ENCODE measurements at regions not wholly inside any gene's neighbourhood (a gene's known extent, or its start where the extent isn't known, plus 50 kb on each side); places are given as distances from the start of the nearest gene placed in this dataset.

GRCh38 chr14:62303437-62303836, 541.2 kb downstream of the SNAPC1 start:
- H3K27me3 ChIP-seq (ENCODE audit: control insufficient read depth in 1 of 2, insufficient read depth in 1 of 2, low read length in 2 of 2): no peaks in the 10 kb centered on the region
- H3K9me3 ChIP-seq (ENCODE audit: control insufficient read depth, low read length): no peaks in the 10 kb centered on the region
- H3K18ac ChIP-seq (ENCODE audit: low read depth in 1 of 2, low read length in 2 of 2): no peak overlapping the region
- H3K36me3 ChIP-seq (ENCODE audit: control insufficient read depth in 1 of 2, insufficient read depth in 2 of 2, low read depth in 1 of 2, low read length in 2 of 2): no peaks in the 10 kb centered on the region
- WGBS: 100% methylated on average over 2 of the region's 4 CpGs
- DNase-seq: no peak
- H2BK12ac ChIP-seq (ENCODE audit: low read length in 2 of 2): no peak overlapping the region
- H3K4me3 ChIP-seq (ENCODE audit: insufficient read depth in 1 of 2, low read depth in 1 of 2, low read length in 2 of 2): no peak overlapping the region
- no peak overlapping the region for H4K91ac ChIP-seq (ENCODE audit: low read length)
- H4K8ac ChIP-seq (ENCODE audit: low read length): no peak overlapping the region
- H3K14ac ChIP-seq (ENCODE audit: low read length in 2 of 2): no peak overlapping the region
- H2BK15ac ChIP-seq (ENCODE audit: low read depth, poor library complexity, severe bottlenecking): no peak overlapping the region
- no peaks in the 10 kb centered on the region for H3K79me1 ChIP-seq (replicated peaks; ENCODE audit: low read length, poor library complexity, severe bottlenecking)
- no peak overlapping the region for H2BK5ac ChIP-seq (ENCODE audit: low read depth, low read length, poor library complexity, severe bottlenecking)
- no peak overlapping the region for H3K4ac ChIP-seq (ENCODE audit: low read depth in 1 of 2, low read length in 2 of 2)
- no peak overlapping the region for H3K4me2 ChIP-seq (ENCODE audit: low read length, poor library complexity, severe bottlenecking)
- no peaks in the 10 kb centered on the region for H3K4me1 ChIP-seq (ENCODE audit: control insufficient read depth, insufficient read depth, low read depth, low read length)
- H3K9ac ChIP-seq (ENCODE audit: low read length): no peak overlapping the region
- no peak overlapping the region for H2AK5ac ChIP-seq (ENCODE audit: low read length, severe bottlenecking)
- H2AFZ ChIP-seq (ENCODE audit: low read depth, low read length): no peak overlapping the region
- H2BK120ac ChIP-seq (ENCODE audit: low read depth, low read length): no peak overlapping the region
- no peak overlapping the region for H3K23ac ChIP-seq (ENCODE audit: low read length in 2 of 2)
- no peak overlapping the region for H3K27ac ChIP-seq (ENCODE audit: low read length, poor library complexity, severe bottlenecking)

GRCh38 chr14:62304257-62304656, 542.0 kb downstream of the SNAPC1 start:
- H3K4ac ChIP-seq (ENCODE audit: low read depth in 1 of 2, low read length in 2 of 2): no peak overlapping the region
- no peak overlapping the region for H3K23ac ChIP-seq (ENCODE audit: low read length in 2 of 2)
- no peaks in the 10 kb centered on the region for H3K27me3 ChIP-seq (ENCODE audit: control insufficient read depth in 1 of 2, insufficient read depth in 1 of 2, low read length in 2 of 2)
- no peak overlapping the region for H4K8ac ChIP-seq (ENCODE audit: low read length)
- H2AK5ac ChIP-seq (ENCODE audit: low read length, severe bottlenecking): no peak overlapping the region
- H3K18ac ChIP-seq (ENCODE audit: low read depth in 1 of 2, low read length in 2 of 2): no peak overlapping the region
- H3K36me3 ChIP-seq (ENCODE audit: control insufficient read depth in 1 of 2, insufficient read depth in 2 of 2, low read depth in 1 of 2, low read length in 2 of 2): no peaks in the 10 kb centered on the region
- WGBS: 78% methylated on average over 3 of the region's 3 CpGs
- H3K9me3 ChIP-seq (ENCODE audit: control insufficient read depth, low read length): no peaks in the 10 kb centered on the region
- no peak overlapping the region for H2BK120ac ChIP-seq (ENCODE audit: low read depth, low read length)
- no peak overlapping the region for H3K4me2 ChIP-seq (ENCODE audit: low read length, poor library complexity, severe bottlenecking)
- no peak for DNase-seq
- H3K27ac ChIP-seq (ENCODE audit: low read length, poor library complexity, severe bottlenecking): no peak overlapping the region
- no peak overlapping the region for H3K9ac ChIP-seq (ENCODE audit: low read length)
- H2BK5ac ChIP-seq (ENCODE audit: low read depth, low read length, poor library complexity, severe bottlenecking): no peak overlapping the region
- H2AFZ ChIP-seq (ENCODE audit: low read depth, low read length): no peak overlapping the region
- no peaks in the 10 kb centered on the region for H3K79me1 ChIP-seq (replicated peaks; ENCODE audit: low read length, poor library complexity, severe bottlenecking)
- no peak overlapping the region for H2BK15ac ChIP-seq (ENCODE audit: low read depth, poor library complexity, severe bottlenecking)
- no peak overlapping the region for H3K4me3 ChIP-seq (ENCODE audit: insufficient read depth in 1 of 2, low read depth in 1 of 2, low read length in 2 of 2)
- H3K14ac ChIP-seq (ENCODE audit: low read length in 2 of 2): no peak overlapping the region
- no peak overlapping the region for H4K91ac ChIP-seq (ENCODE audit: low read length)
- H2BK12ac ChIP-seq (ENCODE audit: low read length in 2 of 2): no peak overlapping the region
- H3K4me1 ChIP-seq (ENCODE audit: control insufficient read depth, insufficient read depth, low read depth, low read length): no peaks in the 10 kb centered on the region

GRCh38 chr14:62307844-62308243, 545.6 kb downstream of the SNAPC1 start:
- Histone ChIP-seq H3K27me3 (ENCODE audit: control insufficient read depth in 1 of 2, insufficient read depth in 1 of 2, low read length in 2 of 2) (no peaks in the 10 kb centered on the region), H3K9me3 (ENCODE audit: control insufficient read depth, low read length) (no peaks in the 10 kb centered on the region), H3K18ac (ENCODE audit: low read depth in 1 of 2, low read length in 2 of 2) (no peak overlapping the region), H4K91ac (ENCODE audit: low read length) (no peak overlapping the region), H3K27ac (ENCODE audit: low read length, poor library complexity, severe bottlenecking) (no peak overlapping the region), H2BK120ac (ENCODE audit: low read depth, low read length) (no peak overlapping the region), H3K23ac (ENCODE audit: low read length in 2 of 2) (no peak overlapping the region), H3K4me1 (ENCODE audit: control insufficient read depth, insufficient read depth, low read depth, low read length) (no peaks in the 10 kb centered on the region), H3K14ac (ENCODE audit: low read length in 2 of 2) (no peak overlapping the region), H2BK15ac (ENCODE audit: low read depth, poor library complexity, severe bottlenecking) (no peak overlapping the region), H3K4ac (ENCODE audit: low read depth in 1 of 2, low read length in 2 of 2) (no peak overlapping the region), H3K79me1 (replicated peaks; ENCODE audit: low read length, poor library complexity, severe bottlenecking) (no peaks in the 10 kb centered on the region), H2AK5ac (ENCODE audit: low read length, severe bottlenecking) (no peak overlapping the region), H2BK12ac (ENCODE audit: low read length in 2 of 2) (no peak overlapping the region), H3K4me2 (ENCODE audit: low read length, poor library complexity, severe bottlenecking) (no peak overlapping the region), H3K4me3 (ENCODE audit: insufficient read depth in 1 of 2, low read depth in 1 of 2, low read length in 2 of 2) (no peak overlapping the region), H2BK5ac (ENCODE audit: low read depth, low read length, poor library complexity, severe bottlenecking) (no peak overlapping the region), H3K36me3 (ENCODE audit: control insufficient read depth in 1 of 2, insufficient read depth in 2 of 2, low read depth in 1 of 2, low read length in 2 of 2) (no peaks in the 10 kb centered on the region), H4K8ac (ENCODE audit: low read length) (no peak overlapping the region), H2AFZ (ENCODE audit: low read depth, low read length) (no peak overlapping the region), H3K9ac (ENCODE audit: low read length) (no peak overlapping the region)
- 92% methylated on average over 3 of the region's 3 CpGs for WGBS
- DNase-seq: no peak

- Histone ChIP-seq H2BK12ac (ENCODE audit: low read length in 2 of 2) (no peak overlapping the region), H3K27ac (ENCODE audit: low read length, poor library complexity, severe bottlenecking) (no peak overlapping the region), H2BK5ac (ENCODE audit: low read depth, low read length, poor library complexity, severe bottlenecking) (no peak overlapping the region), H3K4me3 (ENCODE audit: insufficient read depth in 1 of 2, low read depth in 1 of 2, low read length in 2 of 2) (no peak overlapping the region), H2BK120ac (ENCODE audit: low read depth, low read length) (no peak overlapping the region), H3K9me3 (ENCODE audit: control insufficient read depth, low read length) (no peaks in the 10 kb centered on the region), H3K4me2 (ENCODE audit: low read length, poor library complexity, severe bottlenecking) (no peak overlapping the region), H3K36me3 (ENCODE audit: control insufficient read depth in 1 of 2, insufficient read depth in 2 of 2, low read depth in 1 of 2, low read length in 2 of 2) (no peaks in the 10 kb centered on the region), H2AK5ac (ENCODE audit: low read length, severe bottlenecking) (no peak overlapping the region), H3K27me3 (ENCODE audit: control insufficient read depth in 1 of 2, insufficient read depth in 1 of 2, low read length in 2 of 2) (no peaks in the 10 kb centered on the region), H2BK15ac (ENCODE audit: low read depth, poor library complexity, severe bottlenecking) (no peak overlapping the region), H2AFZ (ENCODE audit: low read depth, low read length) (no peak overlapping the region), H3K23ac (ENCODE audit: low read length in 2 of 2) (no peak overlapping the region), H4K8ac (ENCODE audit: low read length) (no peak overlapping the region), H3K4ac (ENCODE audit: low read depth in 1 of 2, low read length in 2 of 2) (no peak overlapping the region), H3K9ac (ENCODE audit: low read length) (no peak overlapping the region), H3K14ac (ENCODE audit: low read length in 2 of 2) (no peak overlapping the region), H3K4me1 (ENCODE audit: control insufficient read depth, insufficient read depth, low read depth, low read length) (no peaks in the 10 kb centered on the region), H3K18ac (ENCODE audit: low read depth in 1 of 2, low read length in 2 of 2) (no peak overlapping the region), H4K91ac (ENCODE audit: low read length) (no peak overlapping the region), H3K79me1 (replicated peaks; ENCODE audit: low read length, poor library complexity, severe bottlenecking) (no peaks in the 10 kb centered on the region)
- no peak for DNase-seq
- 86% methylated on average over 3 of the region's 3 CpGs for WGBS
Measured at GRCh38 chr14:62308316-62308715, 546.1 kb downstream of the SNAPC1 start.

Data from mesenchymal stem cell (in vitro differentiated cells and primary cell).